Parathyroid adenoma (tissue), 2 donors: ENCODE measurements at regions not wholly inside any gene's neighbourhood (a gene's known extent, or its start where the extent isn't known, plus 50 kb on each side); places are given as distances from the start of the nearest gene placed in this dataset.
"Not testable (repeated sequence)": the region's sequence is repeated elsewhere in the genome, so short reads cannot be mapped to it uniquely, and the experiment has no call there.

Experiments
- H2AFZ ChIP-seq: fragments of 300-600 bp; sonication (generic); one replicate; pipeline ENCODE4 v1.7.0; 2017; ENCODE audit warnings: antibody characterized with exemption, mild to moderate bottlenecking
- H3K27ac ChIP-seq: fragments of 300-600 bp; sonication (generic); one replicate; pipeline ENCODE4 v1.7.0; 2017
- H3K27me3 ChIP-seq: fragments of 300-600 bp; sonication (generic); one replicate; pipeline ENCODE4 v1.7.0; 2017; ENCODE audit warnings: low read length; ENCODE audit not compliant: control insufficient read depth, insufficient read depth
- H3K36me3 ChIP-seq: fragments of 300-600 bp; sonication (generic); one replicate; pipeline ENCODE4 v1.7.0; 2017; ENCODE audit warnings: low read length; ENCODE audit not compliant: control insufficient read depth, insufficient read depth
- H3K4me1 ChIP-seq: fragments of 300-600 bp; sonication (generic); one replicate; pipeline ENCODE4 v1.7.0; 2017; ENCODE audit warnings: control low read depth
- H3K4me2 ChIP-seq: fragments of 300-600 bp; sonication (generic); one replicate; pipeline ENCODE4 v1.7.0; 2017; ENCODE audit warnings: low read length
- H3K4me3 ChIP-seq: fragments of 300-600 bp; sonication (generic); one replicate; pipeline ENCODE4 v1.7.0; 2017; ENCODE audit warnings: low read depth, low read length
- H3K79me2 ChIP-seq: fragments of 300-600 bp; sonication (generic); one replicate; pipeline ENCODE4 v1.7.0; 2017; ENCODE audit warnings: control low read depth
- H3K9ac ChIP-seq: fragments of 300-600 bp; sonication (generic); one replicate; pipeline ENCODE4 v1.7.0; 2017; ENCODE audit warnings: mild to moderate bottlenecking
- H3K9me3 ChIP-seq: fragments of 300-600 bp; sonication (generic); one replicate; pipeline ENCODE4 v1.7.0; 2017; ENCODE audit warnings: low read length; ENCODE audit not compliant: control insufficient read depth
- TF ChIP-seq, protein P1 (sequence below): fragments of 300-600 bp; sonication (generic); IDR thresholded peaks from one replicate; pipeline ENCODE4 v1.7.0; 2017; ENCODE audit warnings: antibody characterized with exemption, mild to moderate bottlenecking
- donor health status: primary hyperparathyroidism.

DNA sequence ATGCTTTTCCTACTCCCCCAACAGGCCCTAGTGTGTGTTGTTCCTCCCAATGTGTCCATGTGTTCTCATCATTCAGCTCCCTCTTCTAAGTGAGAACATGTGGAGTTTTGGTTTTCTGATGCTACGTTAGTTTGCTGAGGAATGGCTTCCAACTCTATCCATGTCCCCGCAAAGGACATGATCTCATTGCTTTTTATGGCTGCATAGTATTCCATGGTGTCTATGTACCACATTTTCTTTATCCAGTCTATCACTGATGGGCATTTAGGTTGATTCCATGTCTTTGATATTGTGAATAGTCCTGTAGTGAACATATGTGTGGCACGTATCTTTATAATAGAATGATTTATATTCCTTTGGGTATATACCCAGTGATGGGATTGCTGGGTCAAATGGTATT is 72.5 kb upstream of the CCNY start:
- not testable (repeated sequence) for H2AFZ ChIP-seq, H3K4me1 ChIP-seq, H3K9ac ChIP-seq, H3K4me3 ChIP-seq, H3K36me3 ChIP-seq, H3K27me3 ChIP-seq, H3K27ac ChIP-seq, H3K4me2 ChIP-seq, H3K79me2 ChIP-seq, H3K9me3 ChIP-seq

- not testable (repeated sequence) for H3K79me2 ChIP-seq, H3K9me3 ChIP-seq, H3K9ac ChIP-seq, H2AFZ ChIP-seq, H3K4me1 ChIP-seq, H3K27ac ChIP-seq, H3K4me3 ChIP-seq, H3K27me3 ChIP-seq, H3K36me3 ChIP-seq, H3K4me2 ChIP-seq
These were observed 71.7 kb upstream of the CCNY start for GRCh38 chr10:35264636-35265035.

- H3K9me3 ChIP-seq = no peaks in the 10 kb centered on the region
- no peaks in the 10 kb centered on the region for H3K36me3 ChIP-seq
- no peaks in the 10 kb centered on the region for H3K79me2 ChIP-seq
- no peak overlapping the region for H3K27ac ChIP-seq
- H3K27me3 ChIP-seq = no peaks in the 10 kb centered on the region
- no peak overlapping the region for H3K4me2 ChIP-seq
- no peak overlapping the region for H3K9ac ChIP-seq
- no peaks in the 10 kb centered on the region for H3K4me1 ChIP-seq
- H2AFZ ChIP-seq = no peak overlapping the region
- no peak overlapping the region for H3K4me3 ChIP-seq
- TF ChIP-seq, protein P1, sequence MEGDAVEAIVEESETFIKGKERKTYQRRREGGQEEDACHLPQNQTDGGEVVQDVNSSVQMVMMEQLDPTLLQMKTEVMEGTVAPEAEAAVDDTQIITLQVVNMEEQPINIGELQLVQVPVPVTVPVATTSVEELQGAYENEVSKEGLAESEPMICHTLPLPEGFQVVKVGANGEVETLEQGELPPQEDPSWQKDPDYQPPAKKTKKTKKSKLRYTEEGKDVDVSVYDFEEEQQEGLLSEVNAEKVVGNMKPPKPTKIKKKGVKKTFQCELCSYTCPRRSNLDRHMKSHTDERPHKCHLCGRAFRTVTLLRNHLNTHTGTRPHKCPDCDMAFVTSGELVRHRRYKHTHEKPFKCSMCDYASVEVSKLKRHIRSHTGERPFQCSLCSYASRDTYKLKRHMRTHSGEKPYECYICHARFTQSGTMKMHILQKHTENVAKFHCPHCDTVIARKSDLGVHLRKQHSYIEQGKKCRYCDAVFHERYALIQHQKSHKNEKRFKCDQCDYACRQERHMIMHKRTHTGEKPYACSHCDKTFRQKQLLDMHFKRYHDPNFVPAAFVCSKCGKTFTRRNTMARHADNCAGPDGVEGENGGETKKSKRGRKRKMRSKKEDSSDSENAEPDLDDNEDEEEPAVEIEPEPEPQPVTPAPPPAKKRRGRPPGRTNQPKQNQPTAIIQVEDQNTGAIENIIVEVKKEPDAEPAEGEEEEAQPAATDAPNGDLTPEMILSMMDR = no peak
These were observed 70.9 kb upstream of the CCNY start for GRCh38 chr10:35265435-35265834.

DNA sequence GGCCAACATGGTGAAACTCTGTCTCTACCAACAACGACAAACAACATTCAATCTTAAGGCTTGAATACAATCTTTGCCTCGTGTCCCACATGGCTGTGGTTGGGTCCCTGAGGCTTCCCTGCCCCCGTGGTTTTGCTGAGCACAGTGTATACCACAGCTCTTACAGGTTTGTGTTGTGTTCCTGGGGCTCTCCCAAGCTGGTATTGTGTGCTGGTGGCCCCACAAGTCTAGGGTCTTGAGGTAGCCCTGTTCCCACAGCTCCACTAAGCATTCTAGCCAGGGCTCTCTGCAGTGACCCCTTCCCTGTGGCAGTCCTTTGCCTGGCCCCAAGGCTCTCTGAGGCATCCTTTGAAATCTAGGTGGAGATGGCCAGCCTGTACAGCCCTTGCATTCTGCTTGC is 68.0 kb upstream of the CCNY start:
- Histone ChIP-seq H3K9me3 (no peaks in the 10 kb centered on the region), H3K4me2 (no peak overlapping the region), H3K27ac (no peak overlapping the region), H3K27me3 (no peaks in the 10 kb centered on the region), H3K4me1 (no peaks in the 10 kb centered on the region), H3K4me3 (no peak overlapping the region), H3K79me2 (no peaks in the 10 kb centered on the region), H2AFZ (no peak overlapping the region), H3K36me3 (no peaks in the 10 kb centered on the region), H3K9ac (no peak overlapping the region)
- TF ChIP-seq, protein P1 = no peak

GRCh38 chr10:35268791-35269257 is 67.5 kb upstream of the CCNY start:
- Histone ChIP-seq H3K9ac (no peak overlapping the region), H3K79me2 (no peaks in the 10 kb centered on the region), H3K4me1 (no peaks in the 10 kb centered on the region), H3K4me3 (no peak overlapping the region), H3K4me2 (no peak overlapping the region), H3K9me3 (no peaks in the 10 kb centered on the region), H3K36me3 (no peaks in the 10 kb centered on the region), H3K27ac (no peak overlapping the region), H2AFZ (no peak overlapping the region), H3K27me3 (no peaks in the 10 kb centered on the region)
- TF ChIP-seq, protein P1 = no peak

DNA sequence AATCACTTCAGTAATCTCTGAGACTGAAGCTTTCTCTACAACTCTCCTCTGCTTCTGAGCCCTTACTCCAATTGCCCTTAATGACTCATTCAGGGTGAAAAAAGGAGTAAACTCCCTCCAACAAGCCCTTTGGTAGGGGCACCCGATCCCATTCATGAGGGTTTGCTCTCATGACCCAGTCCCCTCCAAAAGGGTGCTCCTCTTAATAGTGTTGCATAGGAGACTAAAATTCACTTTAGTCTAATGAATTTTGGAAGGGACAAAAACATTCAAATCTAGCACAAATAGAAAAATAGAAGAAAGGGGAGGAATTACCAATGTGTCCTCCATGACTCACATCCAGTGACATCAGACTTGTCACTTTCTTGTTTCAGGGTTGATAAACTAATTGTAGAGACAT is 66.2 kb upstream of the CCNY start:
- Histone ChIP-seq H3K36me3 (no peaks in the 10 kb centered on the region), H3K9ac (no peak overlapping the region), H3K4me1 (no peaks in the 10 kb centered on the region), H3K27ac (no peak overlapping the region), H2AFZ (no peak overlapping the region), H3K79me2 (no peaks in the 10 kb centered on the region), H3K27me3 (no peaks in the 10 kb centered on the region), H3K4me2 (no peak overlapping the region), H3K4me3 (no peak overlapping the region), H3K9me3 (no peaks in the 10 kb centered on the region)
- TF ChIP-seq, protein P1 = no peak
